HCT116 (cell line): ENCODE measurements at regions not wholly inside any gene's neighbourhood (a gene's known extent, or its start where the extent isn't known, plus 50 kb on each side); places are given as distances from the start of the nearest gene placed in this dataset.

Experiments
- ATAC-seq: fragments of 200-7000 bp; cut with Tn5 transposase; 2 replicates; pipeline ENCODE4 v1.9.1; 2020; ENCODE audit warnings: mild to moderate bottlenecking, moderate library complexity
- BruUV-seq: library from RNA; stranded (reverse); fragments of 400-500 nt; replicated peaks from 2 replicates; lab custom pipeline; 2021; lab: Mats Ljungman, UMichigan
- CTCF ChIA-PET: fragments of 300-600 bp; sonication (Branson Sonifier 250); formaldehyde crosslinking; loops from one replicate; lab custom pipeline; 2021; ENCODE audit warnings: antibody characterized with exemption; lab: Charles Lee
- POLR2A ChIA-PET: fragments of 300-600, 350-600 bp; sonication (Branson Sonifier 250); formaldehyde crosslinking; loops from one replicate; lab custom pipeline; 2021; ENCODE audit warnings: antibody characterized with exemption; lab: Charles Lee
- RAD21 ChIA-PET, 2 experiments: fragments of 300-600 bp; sonication (Branson Sonifier 250); formaldehyde crosslinking; loops; one replicate each; lab custom pipeline; 2023; ENCODE audit warnings: low total read pairs in 2 of 2; ENCODE audit not compliant: uncharacterized antibody in 2 of 2, unreplicated experiment in 2 of 2, low non-redundant PET in 1 of 2; lab: Charles Lee
- DNase-seq: peaks from one replicate; pipeline ENCODE4 v3.0.0-alpha.2; 2010; ENCODE audit warnings: low read depth, low spot score
- H2AFZ ChIP-seq: fragments of 200-600 bp; shearing (Covaris generic), sonication (generic); 2 replicates; pipeline ENCODE4 v1.6.1; 2017; ENCODE audit warnings: low read depth, mixed run types, mixed read lengths, antibody characterized with exemption, low read length; ENCODE audit not compliant: poor library complexity, severe bottlenecking
- H3K27ac ChIP-seq: 2 replicates; pipeline ENCODE4 v1.5.1; 2012; ENCODE audit warnings: low read depth, low read length
- H3K27me3 ChIP-seq: fragments of 200-600 bp; sonication (generic); 2 replicates; pipeline ENCODE4 v1.6.1; 2016; ENCODE audit warnings: mixed run types, low read length, mixed read lengths; ENCODE audit not compliant: insufficient read depth
- H3K36me3 ChIP-seq, 2 experiments: fragments of 200-500 bp in 1 of 2; fragments of 200-600 bp in 1 of 2; sonication (Bioruptor generic) in 1 of 2; sonication (generic) in 1 of 2; 2 replicates each; pipeline versions ENCODE4 v1.5.1 to v1.6.1; 2014 to 2016; ENCODE audit warnings: low read length in 2 of 2, inconsistent platforms in 1 of 2, mixed read lengths in 1 of 2, mixed run types in 1 of 2; ENCODE audit not compliant: insufficient read depth in 2 of 2, control insufficient read depth in 1 of 2
- H3K4me1 ChIP-seq, 2 experiments: fragments of 200-600 bp in 1 of 2; sonication (generic) in 1 of 2; 2 replicates each; pipeline versions ENCODE4 v1.5.1 to v1.6.1; 2012 to 2017; ENCODE audit warnings: low read length in 2 of 2, inconsistent platforms in 1 of 2, mild to moderate bottlenecking in 1 of 2, mixed read lengths in 1 of 2, mixed run types in 1 of 2, moderate library complexity in 1 of 2; ENCODE audit not compliant: insufficient read depth in 2 of 2, control insufficient read depth in 1 of 2
- H3K4me2 ChIP-seq: fragments of 200-600 bp; sonication (generic); 2 replicates; pipeline ENCODE4 v1.6.1; 2017; ENCODE audit warnings: mixed run types, low read length, mixed read lengths
- H3K4me3 ChIP-seq, 2 experiments: fragments of 200-600 bp in 1 of 2; sonication (generic) in 1 of 2; replicated peaks in 1 of 2; 2 replicates each; pipeline ENCODE4 v1.5.1; 2011 to 2016; ENCODE audit warnings: low read length in 2 of 2, control low read depth in 1 of 2, low read depth in 1 of 2, mild to moderate bottlenecking in 1 of 2, mixed read lengths in 1 of 2, mixed run types in 1 of 2
- H3K79me2 ChIP-seq: fragments of 200-600 bp; sonication (generic); 2 replicates; pipeline ENCODE4 v1.6.1; 2017; ENCODE audit warnings: mild to moderate bottlenecking, mixed run types, low read length, moderate library complexity, mixed read lengths; ENCODE audit not compliant: insufficient read depth
- H3K9ac ChIP-seq: fragments of 200-600 bp; sonication (generic); 2 replicates; pipeline ENCODE4 v1.6.1; 2016; ENCODE audit warnings: low read length, mixed read lengths
- H3K9me2 ChIP-seq: fragments of 200-600 bp; sonication (generic), shearing (Covaris generic); 2 replicates; pipeline ENCODE4 v1.6.1; 2017; ENCODE audit warnings: mixed run types, mild to moderate bottlenecking, moderate library complexity; ENCODE audit not compliant: insufficient read depth
- H3K9me3 ChIP-seq, 2 experiments: fragments of 200-500 bp in 1 of 2; fragments of 200-600 bp in 1 of 2; sonication (Bioruptor generic) in 1 of 2; sonication (generic) in 1 of 2; 2 replicates each; pipeline ENCODE4 v1.6.1; 2014 to 2017; ENCODE audit warnings: low read length in 2 of 2, mixed read lengths in 2 of 2, inconsistent platforms in 1 of 2, low read depth in 1 of 2, mild to moderate bottlenecking in 1 of 2, mixed run types in 1 of 2, moderate library complexity in 1 of 2; ENCODE audit not compliant: control insufficient read depth in 1 of 2, insufficient read depth in 1 of 2
- H4K20me1 ChIP-seq: fragments of 200-600 bp; sonication (generic), shearing (Covaris generic); 2 replicates; pipeline ENCODE4 v1.6.1; 2017; ENCODE audit warnings: mixed run types, mild to moderate bottlenecking, moderate library complexity; ENCODE audit not compliant: insufficient read depth
- ATF3 ChIP-seq: IDR thresholded peaks from 2 replicates; pipeline ENCODE4 v1.6.1; 2012
- CEBPB ChIP-seq: IDR thresholded peaks from 2 replicates; pipeline ENCODE4 v1.6.1; 2012; ENCODE audit warnings: low read depth
- CTCF ChIP-seq, 3 experiments: fragments of 200-600 bp in 1 of 3; sonication (generic) in 1 of 3; IDR thresholded peaks in 2 of 3; conservative IDR thresholded peaks in 1 of 3; 2 replicates each; pipeline ENCODE4 v1.5.1; 2012 to 2017; ENCODE audit warnings: low read depth in 2 of 3, low read length in 2 of 3, antibody characterized with exemption in 1 of 3, borderline replicate concordance in 1 of 3, control low read depth in 1 of 3, mild to moderate bottlenecking in 1 of 3, mixed read lengths in 1 of 3, mixed run types in 1 of 3, moderate library complexity in 1 of 3; ENCODE audit not compliant: insufficient read depth in 1 of 3
- EGR1 ChIP-seq: IDR thresholded peaks from 2 replicates; pipeline ENCODE4 v1.6.1; 2012; ENCODE audit warnings: low read depth
- ELF1 ChIP-seq: IDR thresholded peaks from 2 replicates; pipeline ENCODE4 v1.6.1; 2012; ENCODE audit warnings: low read depth, borderline replicate concordance
- EZH2phosphoT487 ChIP-seq: fragments of 200-600 bp; IDR thresholded peaks from 2 replicates; pipeline ENCODE4 v1.6.1; 2018; ENCODE audit warnings: antibody characterized with exemption, borderline replicate concordance
- FOSL1 ChIP-seq: IDR thresholded peaks from 2 replicates; pipeline ENCODE4 v1.6.1; 2012; ENCODE audit warnings: low read depth
- JUND ChIP-seq: IDR thresholded peaks from 2 replicates; pipeline ENCODE4 v1.6.1; 2012
- MAX ChIP-seq: IDR thresholded peaks from 2 replicates; pipeline ENCODE4 v1.6.1; 2012
- POLR2AphosphoS5 ChIP-seq: IDR thresholded peaks from 2 replicates; pipeline ENCODE4 v1.6.1; 2011; ENCODE audit warnings: mild to moderate bottlenecking, low read depth, low read length, moderate library complexity
- RAD21 ChIP-seq: IDR thresholded peaks from 2 replicates; pipeline ENCODE4 v1.6.1; 2012; ENCODE audit warnings: low read depth, mild to moderate bottlenecking
- REST ChIP-seq: IDR thresholded peaks from 2 replicates; pipeline ENCODE4 v1.6.1; 2012; ENCODE audit warnings: low read depth
- SIN3A ChIP-seq: IDR thresholded peaks from 2 replicates; pipeline ENCODE4 v1.6.1; 2012; ENCODE audit warnings: low read depth
- SRF ChIP-seq: IDR thresholded peaks from 2 replicates; pipeline ENCODE4 v1.6.1; 2012; ENCODE audit warnings: low read depth
- TCF7L2 ChIP-seq: IDR thresholded peaks from 2 replicates; pipeline ENCODE4 v1.7.0; 2011; ENCODE audit warnings: borderline replicate concordance, inconsistent platforms; ENCODE audit not compliant: insufficient read depth, insufficient read length; ENCODE audit errors: extremely low read depth
- YY1 ChIP-seq: IDR thresholded peaks from 2 replicates; pipeline ENCODE4 v1.6.1; 2011; ENCODE audit warnings: low read length, low read depth, moderate library complexity, mild to moderate bottlenecking; ENCODE audit not compliant: insufficient replicate concordance; ENCODE audit errors: extremely low read depth
- ZBTB33 ChIP-seq: IDR thresholded peaks from 2 replicates; pipeline ENCODE4 v1.6.1; 2011; ENCODE audit warnings: mild to moderate bottlenecking, low read length, moderate library complexity; ENCODE audit not compliant: insufficient replicate concordance; ENCODE audit errors: extremely low read depth
- ZNF274 ChIP-seq: fragments of 200-500 bp; sonication (Bioruptor generic); IDR thresholded peaks from 2 replicates; pipeline ENCODE4 v1.6.1; 2014; ENCODE audit warnings: mild to moderate bottlenecking, low read depth, low read length, inconsistent platforms
- intact Hi-C: fragments of 100-400 bp; cut with micrococcal nuclease; formaldehyde crosslinking; loops from 2 replicates; pipeline ENCODE4 v1.10.0; 2022

GRCh38 chr5:28143519-28143918 lies 1105.1 kb upstream of the CDH9 start:
- H3K4me2 ChIP-seq = no peak overlapping the region
- no peaks in the 10 kb centered on the region for H3K9me2 ChIP-seq
- H2AFZ ChIP-seq = no peak overlapping the region
- no peak overlapping the region for H3K27ac ChIP-seq
- no peak overlapping the region for H3K4me3 ChIP-seq
- H3K79me2 ChIP-seq = no peaks in the 10 kb centered on the region
- no peak for ATAC-seq
- H3K36me3 ChIP-seq = no peaks in the 10 kb centered on the region
- no peak overlapping the region for H3K9ac ChIP-seq
- no peaks in the 10 kb centered on the region for H3K4me1 ChIP-seq
- TF ChIP-seq CEBPB (no peak), MAX (no peak), TCF7L2 (no peak), SIN3A (no peak), YY1 (no peak), ZBTB33 (no peak), ATF3 (no peak), SRF (no peak), EZH2phosphoT487 (no peak), RAD21 (no peak), EGR1 (no peak), CTCF (IDR thresholded peaks at IDR 0.05 in 2 of 3, conservative IDR thresholded peaks at IDR 0.05 in 1 of 3; ENCODE audit: borderline replicate concordance in 1 of 3, insufficient read depth in 1 of 3, low read depth in 2 of 3, low read length in 2 of 3) (no peak), POLR2AphosphoS5 (no peak), REST (no peak), ZNF274 (no peak), ELF1 (no peak), FOSL1 (no peak), JUND (no peak)
- TF ChIP-seq, all 23 proteins: peak for 0
- Histone ChIP-seq H4K20me1 (no peaks in the 10 kb centered on the region), H3K27me3 (no peaks in the 10 kb centered on the region), H3K9me3 (peaks cover 14 to 20% of the 10 kb centered on the region in 2 experiments; a peak in 2 of 4 replicates)
- intact Hi-C loops = no loop called here
- ChIA-PET RAD21 (no interaction called here), POLR2A (no interaction called here), CTCF (no interaction called here)
- DNase-seq = no peak
- no TSS peak for BruUV-seq
